ENCODE measurements at regions not wholly inside any gene's neighbourhood (a gene's known extent, or its start where the extent isn't known, plus 50 kb on each side); places are given as distances from the start of the nearest gene placed in this dataset.
"Not testable (repeated sequence)": the region's sequence is repeated elsewhere in the genome, so short reads cannot be mapped to it uniquely, and the experiment has no call there.

DNA sequence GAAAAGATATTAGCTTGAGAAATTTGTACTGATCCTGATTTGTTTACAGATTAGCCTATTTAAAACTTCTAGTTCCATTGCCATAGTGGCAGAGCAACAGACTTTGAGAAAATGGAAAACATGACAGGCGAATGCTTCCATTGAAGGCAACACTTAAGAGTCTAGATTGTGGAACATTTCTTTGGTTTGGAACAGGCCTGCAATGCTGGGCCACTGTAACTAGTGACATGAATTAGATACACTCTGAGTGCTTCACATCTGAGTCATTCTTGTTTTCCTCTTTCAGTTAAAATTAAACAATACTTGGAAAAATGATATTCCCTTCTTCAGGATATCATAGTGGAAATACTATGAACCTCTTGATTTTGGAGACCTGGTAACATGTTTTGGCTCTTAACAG, 453.6 kb upstream of the TUSC1 start:
- Histone ChIP-seq H3K27me3 (no peaks in the 10 kb centered on the region), H3K4me3 (no peak overlapping the region), H3K36me3 (no peaks in the 10 kb centered on the region), H3K27ac (no peak overlapping the region), H3K4me1 (ENCODE audit: low read depth) (no peaks in the 10 kb centered on the region), H3K9me3 (ENCODE audit: low read depth) (no peaks in the 10 kb centered on the region)
- DNase-seq (ENCODE audit: low read depth in 1 of 2, low spot score in 1 of 2): peak; percentile 23 to 43
- TF ChIP-seq, protein P1, sequence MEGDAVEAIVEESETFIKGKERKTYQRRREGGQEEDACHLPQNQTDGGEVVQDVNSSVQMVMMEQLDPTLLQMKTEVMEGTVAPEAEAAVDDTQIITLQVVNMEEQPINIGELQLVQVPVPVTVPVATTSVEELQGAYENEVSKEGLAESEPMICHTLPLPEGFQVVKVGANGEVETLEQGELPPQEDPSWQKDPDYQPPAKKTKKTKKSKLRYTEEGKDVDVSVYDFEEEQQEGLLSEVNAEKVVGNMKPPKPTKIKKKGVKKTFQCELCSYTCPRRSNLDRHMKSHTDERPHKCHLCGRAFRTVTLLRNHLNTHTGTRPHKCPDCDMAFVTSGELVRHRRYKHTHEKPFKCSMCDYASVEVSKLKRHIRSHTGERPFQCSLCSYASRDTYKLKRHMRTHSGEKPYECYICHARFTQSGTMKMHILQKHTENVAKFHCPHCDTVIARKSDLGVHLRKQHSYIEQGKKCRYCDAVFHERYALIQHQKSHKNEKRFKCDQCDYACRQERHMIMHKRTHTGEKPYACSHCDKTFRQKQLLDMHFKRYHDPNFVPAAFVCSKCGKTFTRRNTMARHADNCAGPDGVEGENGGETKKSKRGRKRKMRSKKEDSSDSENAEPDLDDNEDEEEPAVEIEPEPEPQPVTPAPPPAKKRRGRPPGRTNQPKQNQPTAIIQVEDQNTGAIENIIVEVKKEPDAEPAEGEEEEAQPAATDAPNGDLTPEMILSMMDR (IDR thresholded peaks at IDR 0.05; ENCODE audit: low read depth, low read length): no peak

DNA sequence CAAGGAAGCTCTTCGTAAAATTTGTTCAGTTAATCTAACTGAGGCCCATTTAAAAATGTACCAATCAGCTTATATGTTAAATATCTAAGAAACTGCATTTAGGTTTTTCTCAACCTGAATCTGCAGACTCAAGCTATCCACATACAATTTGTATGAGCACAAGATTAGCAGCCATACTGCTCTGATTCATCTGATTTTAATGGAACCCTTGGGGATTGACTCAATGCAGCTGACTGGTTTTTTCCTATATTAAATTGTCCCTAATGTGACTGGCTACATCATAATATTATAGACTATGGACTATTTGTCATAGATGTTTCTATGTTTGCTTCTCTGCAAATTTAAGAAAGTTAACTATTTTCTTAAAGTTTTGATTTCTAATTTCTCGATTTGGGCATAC, 451.0 kb upstream of the TUSC1 start:
- no peak for DNase-seq (ENCODE audit: low read depth in 1 of 2, low spot score in 1 of 2)
- Histone ChIP-seq H3K27me3 (no peaks in the 10 kb centered on the region), H3K27ac (no peak overlapping the region), H3K9me3 (ENCODE audit: low read depth) (no peaks in the 10 kb centered on the region), H3K4me3 (no peak overlapping the region), H3K36me3 (no peaks in the 10 kb centered on the region), H3K4me1 (ENCODE audit: low read depth) (no peaks in the 10 kb centered on the region)
- TF ChIP-seq, protein P1 (IDR thresholded peaks at IDR 0.05; ENCODE audit: low read depth, low read length): no peak

DNA sequence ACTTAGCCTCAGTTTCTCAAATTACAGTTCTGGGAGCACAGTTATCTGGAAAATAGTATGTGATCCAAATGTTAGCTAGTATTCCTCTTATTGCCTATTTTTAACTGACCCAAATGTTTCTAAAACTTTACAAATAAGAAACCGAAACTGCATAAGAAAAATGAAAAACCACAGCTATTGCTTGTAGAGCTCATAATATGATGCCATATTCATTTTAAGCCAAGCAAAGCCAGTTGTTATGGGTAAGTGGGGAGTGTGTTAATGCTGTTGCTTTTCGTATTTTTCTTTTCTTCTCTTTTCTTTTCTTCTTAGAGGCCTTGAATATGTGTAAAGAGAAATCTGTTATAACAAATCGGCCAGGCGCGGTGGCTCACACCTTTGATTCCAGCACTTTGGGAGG, 447.4 kb upstream of the TUSC1 start:
- H3K27ac ChIP-seq: no peak overlapping the region
- H3K27me3 ChIP-seq: no peaks in the 10 kb centered on the region

DNA sequence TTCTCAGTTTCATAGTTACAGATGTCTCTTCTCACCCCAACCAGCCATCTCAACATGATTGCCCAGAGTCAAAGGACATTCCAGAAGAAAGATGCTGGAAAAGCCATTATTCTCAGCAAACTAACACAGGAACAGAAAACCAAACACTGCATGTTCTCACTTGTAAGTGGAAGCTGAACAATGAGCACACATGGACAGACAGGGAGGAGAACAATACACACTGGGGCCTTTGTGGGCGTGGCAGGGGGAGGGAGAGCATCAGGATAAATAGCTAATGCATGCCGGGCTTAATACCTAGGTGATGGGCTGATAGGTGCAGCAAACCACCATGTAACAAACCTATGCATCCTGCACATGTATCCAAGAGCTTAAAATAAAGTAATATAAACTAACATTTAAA, 437.8 kb upstream of the TUSC1 start:
- H3K36me3 ChIP-seq; DNase-seq (ENCODE audit: low read depth in 1 of 2, low spot score in 1 of 2); H3K4me1 ChIP-seq (ENCODE audit: low read depth); H3K9me3 ChIP-seq (ENCODE audit: low read depth); H3K27ac ChIP-seq; H3K27me3 ChIP-seq; H3K4me3 ChIP-seq: not testable (repeated sequence)

More for the DNA sequence above, 447.4 kb upstream of the TUSC1 start:
- Histone ChIP-seq H3K4me3 (no peak overlapping the region), H3K4me1 (ENCODE audit: low read depth) (no peaks in the 10 kb centered on the region), H3K36me3 (no peaks in the 10 kb centered on the region), H3K9me3 (ENCODE audit: low read depth) (no peaks in the 10 kb centered on the region)
- DNase-seq (ENCODE audit: low read depth in 1 of 2, low spot score in 1 of 2): no peak
- TF ChIP-seq, protein P1 (IDR thresholded peaks at IDR 0.05; ENCODE audit: low read depth, low read length): no peak

DNA sequence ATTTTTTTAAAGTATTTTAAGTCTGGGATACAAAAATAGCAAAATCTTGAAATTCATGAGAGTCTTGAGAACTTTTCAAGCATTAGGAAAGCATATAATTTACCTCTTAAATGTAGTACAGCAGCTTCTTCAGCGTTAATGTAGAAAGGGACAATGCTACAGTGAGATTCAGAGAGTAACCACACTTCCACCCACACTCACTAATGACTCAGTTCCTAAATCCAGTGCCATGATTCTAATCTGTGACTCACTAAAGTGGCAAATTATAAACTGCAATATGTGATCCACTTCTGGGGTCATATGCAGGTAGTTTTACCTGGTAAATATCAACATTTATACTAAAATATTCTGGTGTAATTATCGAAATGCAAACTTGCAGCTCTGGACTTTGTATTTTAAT, 434.5 kb upstream of the TUSC1 start:
- Histone ChIP-seq H3K9me3 (ENCODE audit: low read depth) (no peaks in the 10 kb centered on the region), H3K4me1 (ENCODE audit: low read depth) (no peaks in the 10 kb centered on the region), H3K4me3 (no peak overlapping the region), H3K27ac (no peak overlapping the region), H3K27me3 (no peaks in the 10 kb centered on the region), H3K36me3 (no peaks in the 10 kb centered on the region)
- no peak for DNase-seq (ENCODE audit: low read depth in 1 of 2, low spot score in 1 of 2)
- TF ChIP-seq, protein P1 (IDR thresholded peaks at IDR 0.05; ENCODE audit: low read depth, low read length): no peak

DNA sequence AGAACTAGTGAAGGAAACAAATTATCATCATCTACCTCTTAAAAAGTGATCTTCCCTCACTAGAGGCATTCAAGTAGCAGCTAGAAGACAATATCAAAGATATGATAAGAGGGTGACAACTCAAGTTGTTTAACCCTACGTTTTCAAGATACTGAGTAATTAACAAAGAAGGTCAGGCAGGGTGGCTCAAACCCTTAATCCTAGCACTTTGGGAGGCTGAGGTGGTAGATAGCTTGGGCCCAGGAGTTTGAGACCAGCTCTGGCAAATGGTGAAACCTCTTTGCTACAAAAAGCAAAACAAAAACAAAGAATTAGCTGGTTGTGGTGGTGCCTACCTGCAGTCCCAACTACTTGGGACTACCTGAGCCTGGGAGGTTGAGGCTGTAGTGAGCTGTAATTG, 408.2 kb upstream of the TUSC1 start:
- no peaks in the 10 kb centered on the region for H3K27me3 ChIP-seq
- no peak overlapping the region for H3K27ac ChIP-seq
- no peaks in the 10 kb centered on the region for H3K9me3 ChIP-seq (ENCODE audit: low read depth)
- no peak overlapping the region for H3K4me3 ChIP-seq
- DNase-seq (ENCODE audit: low read depth in 1 of 2, low spot score in 1 of 2): no peak
- TF ChIP-seq, protein P1 (IDR thresholded peaks at IDR 0.05; ENCODE audit: low read depth, low read length): no peak
- no peaks in the 10 kb centered on the region for H3K4me1 ChIP-seq (ENCODE audit: low read depth)
- H3K36me3 ChIP-seq: no peaks in the 10 kb centered on the region
